LNCaP clone FGC (cell line): ENCODE measurements at regions not wholly inside any gene's neighbourhood (a gene's known extent, or its start where the extent isn't known, plus 50 kb on each side); places are given as distances from the start of the nearest gene placed in this dataset.

ENCODE experiments used
- DNase-seq: peaks from one replicate; pipeline ENCODE4 v3.0.0-alpha.2; 2011; ENCODE audit warnings: low read depth
- H3K4me3 ChIP-seq: 2 replicates; pipeline ENCODE4 v1.5.1; 2011; ENCODE audit warnings: mild to moderate bottlenecking, low read depth, low read length, control low read depth
- CTCF ChIP-seq: IDR thresholded peaks from 2 replicates; pipeline ENCODE4 v1.5.1; 2012; ENCODE audit warnings: mild to moderate bottlenecking; ENCODE audit not compliant: control insufficient read depth, insufficient read depth; ENCODE audit errors: extremely low read depth

GRCh38 chr6:170082067-170082466, 208.8 kb downstream of the DLL1 start:
- TF ChIP-seq CTCF: no peak
- H3K4me3 ChIP-seq: no peak overlapping the region
- DNase-seq: no peak

GRCh38 chr6:170081556-170081955, 209.3 kb downstream of the DLL1 start:
- no peak overlapping the region for H3K4me3 ChIP-seq
- DNase-seq: no peak
- TF ChIP-seq CTCF: no peak

GRCh38 chr6:170080828-170081371, 210.0 kb downstream of the DLL1 start:
- TF ChIP-seq CTCF: no peak
- no peak overlapping the region for H3K4me3 ChIP-seq
- DNase-seq: no peak

- H3K4me3 ChIP-seq: no peak overlapping the region
- no peak for TF ChIP-seq CTCF
- no peak for DNase-seq
Observed at GRCh38 chr6:170080169-170080827, 210.6 kb downstream of the DLL1 start.

- DNase-seq: no peak
Observed at GRCh38 chr6:170076466-170077165, 214.3 kb downstream of the DLL1 start.

GRCh38 chr6:170075659-170076223, 215.1 kb downstream of the DLL1 start:
- TF ChIP-seq CTCF: no peak
- DNase-seq: no peak

More at GRCh38 chr6:170076466-170077165, 214.3 kb downstream of the DLL1 start:
- TF ChIP-seq CTCF: no peak
- H3K4me3 ChIP-seq: no peak overlapping the region

More at GRCh38 chr6:170075659-170076223, 215.1 kb downstream of the DLL1 start:
- H3K4me3 ChIP-seq: no peak overlapping the region
